Cardiac fibroblast (primary cell): ENCODE measurements at regions not wholly inside any gene's neighbourhood (a gene's known extent, or its start where the extent isn't known, plus 50 kb on each side); places are given as distances from the start of the nearest gene placed in this dataset.

ENCODE experiments used
- DNase-seq, 2 donors: peaks; one replicate each; pipeline versions ENCODE4 v3.0.0 to v3.0.0-alpha.2; 2010; ENCODE audit warnings: low read depth in 2 of 2
- H3K4me3 ChIP-seq, 2 donors: replicated peaks in 1 of 2; 1 replicate in 1 of 2; 2 replicates in 1 of 2; pipeline ENCODE4 v1.5.1; 2011; ENCODE audit warnings: low read depth in 2 of 2, low read length in 2 of 2, mild to moderate bottlenecking in 2 of 2, moderate library complexity in 1 of 2
- TF ChIP-seq, protein P1 (sequence below): IDR thresholded peaks from one replicate; pipeline ENCODE4 v1.5.1; 2011; ENCODE audit warnings: low read depth, mild to moderate bottlenecking, low read length, inconsistent platforms

DNA sequence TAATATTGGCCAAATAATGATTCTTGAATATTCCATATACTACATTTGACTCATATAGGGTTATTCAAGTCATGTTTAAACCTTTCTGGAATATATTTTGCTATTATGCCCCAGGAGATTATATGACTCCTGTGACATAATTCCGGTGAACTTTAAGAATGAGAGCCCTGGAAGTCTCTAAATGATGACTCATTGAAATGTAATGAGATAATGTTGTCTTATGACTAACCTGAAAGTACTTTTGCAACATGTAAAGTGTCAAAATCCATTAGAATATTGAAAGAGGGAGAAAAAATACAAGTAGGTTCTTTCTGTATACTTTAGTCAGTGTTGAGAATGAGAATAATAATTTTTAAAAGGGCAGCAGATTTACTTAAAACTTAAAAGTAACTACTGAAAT, 830.4 kb downstream of the MAT2B start:
- peak; percentile 75 to 93 for DNase-seq
- H3K4me3 ChIP-seq: no peak overlapping the region

DNA sequence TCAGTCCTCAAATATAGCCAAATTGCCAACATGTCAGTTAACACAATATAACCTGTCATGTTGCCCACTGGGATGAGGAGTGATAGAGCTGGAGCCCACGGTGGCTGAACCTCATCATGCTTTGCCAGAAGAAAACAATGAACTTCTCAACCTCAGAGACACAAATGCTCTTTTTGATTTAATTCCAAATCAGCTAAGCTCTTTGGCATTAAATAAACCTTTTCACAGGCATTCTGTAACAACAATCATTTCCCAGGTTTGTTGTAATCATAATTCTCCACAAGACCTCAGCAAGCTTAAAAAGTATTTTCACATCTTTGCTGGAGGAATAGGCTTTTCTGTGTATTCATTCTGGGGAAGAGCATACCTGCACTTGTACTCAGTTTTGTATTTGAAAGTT, 830.9 kb downstream of the MAT2B start:
- H3K4me3 ChIP-seq: no peak overlapping the region
- DNase-seq: peak in 1 of 2 donors; percentile 21

More for the DNA sequence above, 830.4 kb downstream of the MAT2B start:
- TF ChIP-seq, protein P1, sequence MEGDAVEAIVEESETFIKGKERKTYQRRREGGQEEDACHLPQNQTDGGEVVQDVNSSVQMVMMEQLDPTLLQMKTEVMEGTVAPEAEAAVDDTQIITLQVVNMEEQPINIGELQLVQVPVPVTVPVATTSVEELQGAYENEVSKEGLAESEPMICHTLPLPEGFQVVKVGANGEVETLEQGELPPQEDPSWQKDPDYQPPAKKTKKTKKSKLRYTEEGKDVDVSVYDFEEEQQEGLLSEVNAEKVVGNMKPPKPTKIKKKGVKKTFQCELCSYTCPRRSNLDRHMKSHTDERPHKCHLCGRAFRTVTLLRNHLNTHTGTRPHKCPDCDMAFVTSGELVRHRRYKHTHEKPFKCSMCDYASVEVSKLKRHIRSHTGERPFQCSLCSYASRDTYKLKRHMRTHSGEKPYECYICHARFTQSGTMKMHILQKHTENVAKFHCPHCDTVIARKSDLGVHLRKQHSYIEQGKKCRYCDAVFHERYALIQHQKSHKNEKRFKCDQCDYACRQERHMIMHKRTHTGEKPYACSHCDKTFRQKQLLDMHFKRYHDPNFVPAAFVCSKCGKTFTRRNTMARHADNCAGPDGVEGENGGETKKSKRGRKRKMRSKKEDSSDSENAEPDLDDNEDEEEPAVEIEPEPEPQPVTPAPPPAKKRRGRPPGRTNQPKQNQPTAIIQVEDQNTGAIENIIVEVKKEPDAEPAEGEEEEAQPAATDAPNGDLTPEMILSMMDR: no peak

DNA sequence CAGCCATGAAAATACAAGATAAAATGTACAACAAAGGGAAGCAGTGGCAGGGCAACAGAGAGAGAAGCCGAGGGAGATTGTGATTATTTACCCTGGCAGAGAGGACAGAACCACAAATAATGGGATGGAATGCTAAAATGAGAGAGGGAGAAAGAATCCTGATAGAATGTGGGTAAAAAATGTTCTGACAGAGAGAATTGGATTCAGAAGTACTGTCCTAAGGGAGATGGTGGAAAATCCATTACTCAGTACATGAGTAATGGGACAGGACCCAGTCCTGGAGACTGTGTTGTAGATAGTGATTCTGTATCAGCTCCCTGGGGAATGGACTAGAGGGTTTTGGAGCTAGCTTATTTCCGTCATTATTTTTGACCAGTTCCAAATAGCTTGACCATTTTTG, 831.5 kb downstream of the MAT2B start:
- TF ChIP-seq, protein P1: no peak
- peak; percentile 90 to 97 for DNase-seq
- no peak overlapping the region for H3K4me3 ChIP-seq

More for the DNA sequence above, 830.9 kb downstream of the MAT2B start:
- TF ChIP-seq, protein P1: no peak

DNA sequence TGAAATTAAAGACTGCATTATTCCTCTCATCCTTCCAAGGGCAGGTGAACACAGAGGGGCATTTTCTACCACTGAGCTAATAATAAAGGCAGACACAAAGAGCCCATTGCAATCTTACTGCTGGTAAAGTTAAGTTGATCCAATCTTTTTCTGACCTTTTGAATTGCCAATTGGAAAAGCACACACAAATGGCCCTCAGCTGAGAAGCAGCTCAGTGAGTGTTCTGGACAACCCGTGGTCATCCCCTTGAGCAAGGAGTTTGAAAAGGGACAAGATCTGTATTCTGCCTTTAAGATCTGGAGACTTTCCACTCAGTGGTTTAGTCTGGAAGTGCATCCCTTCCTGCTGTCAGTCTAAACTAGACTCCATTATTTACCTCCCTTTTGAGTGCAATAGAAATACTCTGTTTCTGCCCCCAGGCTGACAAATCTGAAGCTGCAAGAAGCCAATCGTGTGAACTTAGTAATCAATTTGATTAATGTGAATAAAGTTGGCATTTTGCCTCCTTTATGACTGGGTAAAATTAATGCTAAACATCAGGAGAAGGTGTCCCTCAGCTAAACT, 835.7 kb downstream of the MAT2B start:
- no peak overlapping the region for H3K4me3 ChIP-seq
- TF ChIP-seq, protein P1: no peak
- no peak for DNase-seq

DNA sequence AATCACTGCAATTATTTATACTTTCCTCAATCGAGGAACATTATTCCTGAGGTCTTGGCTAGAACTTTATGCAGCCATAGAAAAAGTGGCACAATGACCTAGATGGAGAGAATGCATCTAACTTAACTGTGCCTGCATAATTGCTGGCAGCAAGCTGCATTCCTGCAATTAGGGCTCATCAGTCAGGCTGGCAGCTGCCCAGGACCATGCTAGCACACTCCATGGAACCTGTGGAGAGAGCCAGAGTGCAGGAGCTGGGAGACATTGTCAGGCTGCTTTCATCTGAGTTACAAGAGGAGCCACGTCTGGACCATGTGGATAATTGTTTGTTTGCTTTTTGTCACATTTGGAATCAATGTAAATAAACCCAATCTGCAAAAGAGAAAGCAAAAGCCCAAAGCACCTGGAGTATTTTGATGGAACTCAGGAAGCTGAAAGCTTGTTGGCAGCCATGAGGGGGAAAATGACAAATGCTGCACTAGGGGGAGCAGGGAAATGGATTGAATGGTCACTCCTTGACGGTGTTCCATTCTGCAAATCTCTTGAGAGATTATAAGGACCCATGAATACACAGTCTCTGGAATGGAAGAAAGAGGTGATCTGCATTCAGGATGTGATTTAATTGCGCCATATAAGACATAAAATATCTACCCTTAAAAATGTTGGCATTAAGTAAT, 839.9 kb downstream of the MAT2B start:
- TF ChIP-seq, protein P1: peak; percentile 1
- DNase-seq: peak; percentile 56 to 76
- H3K4me3 ChIP-seq: no peak overlapping the region

DNA sequence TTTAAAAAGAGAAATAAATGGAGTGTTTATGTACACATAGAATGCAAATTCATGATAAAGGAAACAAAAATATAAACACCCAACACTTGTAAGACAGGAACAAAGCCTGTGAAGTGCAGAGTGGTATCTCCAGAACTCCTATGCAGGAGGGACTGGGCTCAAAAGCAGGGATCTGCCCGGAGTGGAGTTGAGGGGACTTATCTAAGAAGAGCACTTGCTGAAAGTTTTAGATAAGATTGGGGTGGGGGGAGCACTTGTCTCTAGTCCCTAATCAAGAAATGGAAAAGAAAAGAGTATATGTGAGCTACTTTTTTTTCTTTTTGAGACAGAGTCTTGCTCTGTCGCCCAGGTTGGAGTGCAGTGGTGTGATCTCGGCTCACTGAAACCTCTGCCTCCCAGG, 840.4 kb downstream of the MAT2B start:
- TF ChIP-seq, protein P1: no peak
- H3K4me3 ChIP-seq: no peak overlapping the region
- no peak for DNase-seq
